H54 (cell line): ENCODE measurements at regions not wholly inside any gene's neighbourhood (a gene's known extent, or its start where the extent isn't known, plus 50 kb on each side); places are given as distances from the start of the nearest gene placed in this dataset.

Source experiments
- DNase-seq: peaks from one replicate; pipeline ENCODE4 v3.0.0; 2011; ENCODE audit warnings: low spot score, mixed read lengths; ENCODE audit not compliant: insufficient read length
- FAIRE-seq: peaks from 3 replicates; lab custom pipeline; 2011; peaks lifted over from hg19 to GRCh38; lab: Jason Lieb, UNC
- POLR2A ChIP-seq: IDR thresholded peaks from 2 replicates; pipeline ENCODE4 v1.6.1; 2011; ENCODE audit warnings: low read depth, mild to moderate bottlenecking, low read length

- no peak for TF ChIP-seq POLR2A
- FAIRE-seq (no peak), DNase-seq (no peak)
Measured at GRCh38 chr3:153282355-153282754, 120.3 kb downstream of the RAP2B start.

DNA sequence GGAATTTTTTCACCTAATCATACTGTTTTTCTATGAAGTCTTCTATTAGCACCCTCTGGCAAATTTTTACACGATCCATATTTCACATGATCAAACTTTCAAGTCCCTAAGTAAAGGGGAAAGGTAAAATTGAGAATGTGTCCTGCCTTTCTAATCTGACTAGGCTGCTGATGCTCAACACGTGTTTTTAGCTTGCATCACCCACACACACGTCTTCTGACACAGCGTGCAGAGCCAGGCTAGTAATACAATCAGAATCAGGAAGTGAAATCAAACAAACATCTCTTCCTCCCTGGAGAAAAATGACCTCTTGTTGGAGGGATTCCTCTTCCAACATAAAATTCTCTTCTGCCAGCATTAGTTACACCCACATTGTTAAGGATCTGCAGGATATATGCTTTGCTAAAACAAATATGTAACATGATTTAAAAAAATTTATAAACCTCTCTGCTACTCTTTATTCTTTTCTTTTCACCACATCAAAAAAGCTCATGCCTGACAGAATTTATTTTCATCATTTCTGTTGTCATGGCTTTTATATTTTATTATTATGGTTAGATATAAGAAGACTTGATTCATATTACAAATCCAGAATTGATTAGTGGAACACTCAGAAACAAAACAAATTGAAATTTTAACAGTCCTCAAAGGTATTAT, 122.4 kb downstream of the RAP2B start:
- no peak for TF ChIP-seq POLR2A
- DNase-seq (peak; percentile 33), FAIRE-seq (peak; percentile 99)

DNA sequence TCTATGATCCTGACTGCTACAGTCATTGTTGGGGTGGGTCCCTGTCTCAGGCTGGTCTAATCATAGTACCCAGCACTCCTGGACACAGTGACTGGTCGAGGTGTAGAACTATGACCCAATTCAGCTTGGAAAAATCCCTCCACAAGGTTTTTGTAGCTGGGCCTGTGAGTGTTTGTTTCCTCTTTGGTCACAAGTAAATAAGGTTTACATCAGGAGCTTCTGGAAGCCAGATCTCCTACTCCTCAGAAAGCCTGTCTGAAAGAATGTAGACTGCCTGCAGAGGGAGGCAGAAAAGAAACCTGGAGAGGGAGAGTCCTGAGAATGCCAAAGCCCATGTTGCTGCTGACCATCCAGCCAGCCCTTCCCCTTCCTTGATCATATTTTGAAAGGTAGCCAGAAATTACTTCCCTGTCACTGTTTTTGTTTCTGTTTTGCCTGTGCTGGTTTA, 123.2 kb downstream of the RAP2B start:
- DNase-seq, result no peak
- FAIRE-seq, result peak; percentile 83
- no peak for TF ChIP-seq POLR2A

DNA sequence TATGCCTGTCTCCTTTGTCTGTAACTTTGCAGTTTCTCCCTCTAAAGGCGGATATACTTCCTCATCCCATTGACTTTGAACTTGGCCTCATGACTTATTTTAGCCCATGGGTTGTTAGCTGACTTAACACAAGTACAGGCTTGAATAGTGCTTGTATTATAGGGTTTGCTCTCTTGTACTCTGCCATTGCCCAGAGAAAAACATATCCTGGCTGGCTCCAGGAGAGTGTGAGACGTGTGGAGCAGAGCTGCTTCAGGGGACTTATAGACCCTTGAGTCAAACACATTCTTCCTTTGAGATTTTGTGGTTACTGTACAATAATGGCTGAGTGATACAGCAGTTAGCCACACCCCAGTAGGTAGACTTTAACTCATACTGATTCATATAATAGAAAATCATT, 124.0 kb downstream of the RAP2B start:
- no peak for TF ChIP-seq POLR2A
- peak; percentile 68 for FAIRE-seq

GRCh38 chr3:153287017-153287416, 125.0 kb downstream of the RAP2B start:
- TF ChIP-seq POLR2A, result no peak
- DNase-seq, result no peak
- peak; percentile 66 for FAIRE-seq

More for the DNA sequence above, 124.0 kb downstream of the RAP2B start:
- no peak for DNase-seq

GRCh38 chr3:153289334-153289808, 127.3 kb downstream of the RAP2B start:
- DNase-seq (no peak), FAIRE-seq (peak; percentile 82)
- no peak for TF ChIP-seq POLR2A

DNA sequence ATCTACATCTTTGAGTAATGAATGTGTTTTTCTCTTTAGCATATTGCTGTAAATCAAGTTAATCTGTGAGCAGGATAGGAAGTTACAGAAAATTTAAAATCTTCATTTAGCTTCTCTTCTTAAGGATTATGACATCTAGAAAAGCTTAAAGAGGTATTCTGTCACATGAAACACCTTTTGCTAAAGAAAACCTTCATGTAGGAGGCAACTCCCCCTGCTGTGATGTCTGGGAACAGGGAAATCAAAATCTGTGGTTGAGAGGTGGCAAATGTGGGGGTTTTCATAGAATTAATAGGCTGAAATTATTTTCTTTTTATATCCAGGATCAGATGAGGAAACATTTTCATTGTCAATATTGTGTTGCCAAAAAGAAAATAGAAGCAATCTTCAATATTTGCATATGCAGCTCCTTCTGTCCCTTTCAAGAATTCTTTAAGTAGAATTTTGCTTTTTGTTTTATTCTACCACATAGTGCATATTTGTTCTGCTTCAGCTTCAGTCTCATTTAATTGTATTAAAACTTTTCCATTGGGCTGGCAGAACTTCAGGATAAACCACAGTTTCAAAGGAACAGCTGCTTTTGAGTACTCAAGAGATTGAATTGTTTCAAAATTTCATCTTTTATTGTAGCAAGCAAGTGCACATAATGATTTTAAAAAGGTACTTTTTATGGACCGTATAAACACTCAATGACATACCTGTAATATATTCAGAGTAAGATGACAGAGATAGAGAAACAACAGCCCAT, 128.4 kb downstream of the RAP2B start:
- no peak for TF ChIP-seq POLR2A
- DNase-seq (no peak), FAIRE-seq (no peak)

- no peak for DNase-seq
- no peak for TF ChIP-seq POLR2A
- FAIRE-seq, result peak; percentile 77
Measured at GRCh38 chr3:153291059-153291685, 129.1 kb downstream of the RAP2B start.

GRCh38 chr3:153293265-153293664, 131.2 kb downstream of the RAP2B start:
- DNase-seq (no peak), FAIRE-seq (peak; percentile 79)

GRCh38 chr3:153295901-153296300, 133.9 kb downstream of the RAP2B start:
- DNase-seq, result no peak
- FAIRE-seq, result no peak
- TF ChIP-seq POLR2A, result no peak

More at GRCh38 chr3:153293265-153293664, 131.2 kb downstream of the RAP2B start:
- no peak for TF ChIP-seq POLR2A

GRCh38 chr3:153305189-153305588, 143.2 kb downstream of the RAP2B start:
- no peak for DNase-seq
- TF ChIP-seq POLR2A, result no peak
- no peak for FAIRE-seq

DNA sequence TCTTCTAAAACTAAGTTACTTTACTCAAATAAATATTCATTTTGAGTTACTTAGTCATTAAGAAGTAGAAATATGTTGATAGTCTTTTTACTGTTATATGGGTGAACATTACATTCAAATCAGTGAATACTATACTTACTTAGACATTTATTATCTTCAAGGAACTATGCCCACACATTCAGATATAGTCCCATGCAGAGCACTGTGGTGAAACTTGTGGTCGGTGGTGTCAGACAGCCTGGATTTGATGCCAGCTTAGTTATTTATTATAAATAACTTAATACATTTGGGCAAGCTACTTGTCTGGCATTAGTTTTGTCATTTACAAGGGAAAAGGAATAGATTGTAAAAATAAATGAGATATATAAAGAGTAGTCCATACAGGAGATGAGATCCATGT, 149.5 kb downstream of the RAP2B start:
- FAIRE-seq (no peak), DNase-seq (no peak)
- TF ChIP-seq POLR2A, result no peak

DNA sequence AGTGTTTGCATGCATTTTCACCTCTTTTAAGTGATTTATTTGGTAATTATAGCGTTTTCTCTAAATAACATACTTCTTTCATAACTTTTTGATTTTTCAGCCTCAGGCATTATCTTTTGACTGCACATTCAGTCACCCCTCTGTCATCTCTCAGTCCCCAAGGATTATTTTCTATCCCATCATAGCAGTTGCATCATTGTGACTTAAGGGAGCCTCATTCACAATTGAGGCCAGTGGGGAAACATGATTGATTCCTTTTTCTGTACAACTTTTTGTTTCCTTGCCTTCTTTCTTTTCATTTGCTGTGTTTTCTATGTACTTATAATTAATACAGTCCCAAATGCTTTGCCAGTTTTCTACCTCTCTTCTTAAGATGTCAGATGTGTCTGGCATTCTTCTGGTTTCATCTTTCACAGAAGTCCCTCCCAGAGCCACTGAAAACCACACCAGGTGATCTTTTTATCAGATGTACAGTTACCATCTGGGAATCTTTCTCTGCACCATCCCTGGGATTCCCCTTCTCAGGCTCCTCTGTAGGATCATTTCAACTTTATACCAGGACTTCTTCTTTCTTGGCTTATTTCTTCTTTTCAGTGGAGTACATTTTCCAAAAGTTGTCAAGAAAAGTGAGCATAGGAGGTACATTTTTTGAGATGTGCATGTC, 151.4 kb downstream of the RAP2B start:
- TF ChIP-seq POLR2A, result no peak
- DNase-seq (no peak), FAIRE-seq (no peak)
